Body of pancreas (tissue), 4 donors: ENCODE measurements at regions not wholly inside any gene's neighbourhood (a gene's known extent, or its start where the extent isn't known, plus 50 kb on each side); places are given as distances from the start of the nearest gene placed in this dataset.

Experiments used
- POLR2A ChIP-seq, 3 donors: fragments of 450-650 bp; IDR thresholded peaks; one replicate each; pipeline ENCODE4 v1.6.1; 2016; ENCODE audit warnings: antibody characterized with exemption in 3 of 3, mild to moderate bottlenecking in 2 of 3
- TF ChIP-seq, protein P1 (sequence below), 7 experiments: fragments of 450-650 bp in 4 of 7; fragments of 200-600 bp in 3 of 7; sonication (generic) in 3 of 7; IDR thresholded peaks; one replicate each; pipeline ENCODE4 v1.5.1; 2016 to 2019; ENCODE audit warnings: antibody characterized with exemption in 7 of 7

GRCh38 chr3:11903447-11903846 is 56.8 kb upstream of the TAMM41 start:
- TF ChIP-seq, protein P1, sequence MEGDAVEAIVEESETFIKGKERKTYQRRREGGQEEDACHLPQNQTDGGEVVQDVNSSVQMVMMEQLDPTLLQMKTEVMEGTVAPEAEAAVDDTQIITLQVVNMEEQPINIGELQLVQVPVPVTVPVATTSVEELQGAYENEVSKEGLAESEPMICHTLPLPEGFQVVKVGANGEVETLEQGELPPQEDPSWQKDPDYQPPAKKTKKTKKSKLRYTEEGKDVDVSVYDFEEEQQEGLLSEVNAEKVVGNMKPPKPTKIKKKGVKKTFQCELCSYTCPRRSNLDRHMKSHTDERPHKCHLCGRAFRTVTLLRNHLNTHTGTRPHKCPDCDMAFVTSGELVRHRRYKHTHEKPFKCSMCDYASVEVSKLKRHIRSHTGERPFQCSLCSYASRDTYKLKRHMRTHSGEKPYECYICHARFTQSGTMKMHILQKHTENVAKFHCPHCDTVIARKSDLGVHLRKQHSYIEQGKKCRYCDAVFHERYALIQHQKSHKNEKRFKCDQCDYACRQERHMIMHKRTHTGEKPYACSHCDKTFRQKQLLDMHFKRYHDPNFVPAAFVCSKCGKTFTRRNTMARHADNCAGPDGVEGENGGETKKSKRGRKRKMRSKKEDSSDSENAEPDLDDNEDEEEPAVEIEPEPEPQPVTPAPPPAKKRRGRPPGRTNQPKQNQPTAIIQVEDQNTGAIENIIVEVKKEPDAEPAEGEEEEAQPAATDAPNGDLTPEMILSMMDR (IDR thresholded peaks at IDR 0.05): no peak
- TF ChIP-seq POLR2A (IDR thresholded peaks at IDR 0.05): no peak
